BLaER1 treated with 17β-estradiol and CSF1 and Interleukin-3, amounts not matched to agents 10 nM and 100 nM (cell line): ENCODE measurements at regions not wholly inside any gene's neighbourhood (a gene's known extent, or its start where the extent isn't known, plus 50 kb on each side); places are given as distances from the start of the nearest gene placed in this dataset.
"Not testable (repeated sequence)": the region's sequence is repeated elsewhere in the genome, so short reads cannot be mapped to it uniquely, and the experiment has no call there.

Experiments used
- H3K27ac ChIP-seq, 11 experiments: shearing (Covaris generic); formaldehyde crosslinking; 2 replicates each; pipeline ENCODE4 v1.8.1; 2022
- H3K27me3 ChIP-seq, 11 experiments: shearing (Covaris generic); formaldehyde crosslinking; 2 replicates each; pipeline ENCODE4 v1.8.1; 2022
- H3K36me3 ChIP-seq, 11 experiments: shearing (Covaris generic); formaldehyde crosslinking; 2 replicates each; pipeline ENCODE4 v1.8.1; 2022
- H3K4me1 ChIP-seq, 10 experiments: shearing (Covaris generic); formaldehyde crosslinking; 2 replicates each; pipeline ENCODE4 v1.8.1; 2022
- H3K4me2 ChIP-seq, 11 experiments: shearing (Covaris generic); formaldehyde crosslinking; 2 replicates each; pipeline ENCODE4 v1.8.1; 2022
- H3K4me3 ChIP-seq, 10 experiments: shearing (Covaris generic); formaldehyde crosslinking; 2 replicates each; pipeline ENCODE4 v1.8.1; 2022
- H3K9ac ChIP-seq, 11 experiments: shearing (Covaris generic); formaldehyde crosslinking; 2 replicates each; pipeline ENCODE4 v1.8.1; 2022
- H3K9me3 ChIP-seq, 11 experiments: shearing (Covaris generic); formaldehyde crosslinking; replicated peaks in 1 of 11; 2 replicates each; pipeline ENCODE4 v1.8.1; 2022
- H4K20me1 ChIP-seq, 11 experiments: shearing (Covaris generic); formaldehyde crosslinking; 2 replicates each; pipeline ENCODE4 v1.8.1; 2022
- Cebpa-rat ChIP-seq, 11 experiments: shearing (Covaris generic); IDR thresholded peaks; 2 replicates each; pipeline ENCODE4 v1.8.1; 2022

GRCh38 chr3:106299300-106300098, 430.7 kb upstream of the CBLB start:
- Histone ChIP-seq H3K4me2 (peak overlapping the region in 1 of 11 experiments; percentile 18; a peak in 2 of 22 replicates), H3K4me3 (no peak overlapping the region), H3K9me3 (no peaks in the 10 kb centered on the region), H3K27me3 (no peaks in the 10 kb centered on the region), H3K36me3 (no peaks in the 10 kb centered on the region), H3K4me1 (peaks cover 0 to 7% (median 0%) of the 10 kb centered on the region in 10 experiments; a peak in 2 of 20 replicates), H3K9ac (no peak overlapping the region), H4K20me1 (no peaks in the 10 kb centered on the region), H3K27ac (no peak overlapping the region)
- TF ChIP-seq Cebpa-rat (IDR thresholded peaks at IDR 0.05) = no peak

GRCh38 chr3:106302451-106303221, 433.8 kb upstream of the CBLB start:
- no peak overlapping the region for H3K9ac ChIP-seq
- TF ChIP-seq Cebpa-rat (IDR thresholded peaks at IDR 0.05) = no peak

GRCh38 chr3:106303766-106304165, 435.0 kb upstream of the CBLB start:
- Histone ChIP-seq H3K4me2 (no peak overlapping the region), H3K27ac (no peak overlapping the region), H3K36me3 (no peaks in the 10 kb centered on the region), H3K9ac (no peak overlapping the region), H3K27me3 (no peaks in the 10 kb centered on the region), H4K20me1 (no peaks in the 10 kb centered on the region), H3K4me1 (peaks cover 0 to 7% (median 0%) of the 10 kb centered on the region in 10 experiments; a peak in 2 of 20 replicates), H3K4me3 (no peak overlapping the region), H3K9me3 (no peaks in the 10 kb centered on the region)
- no peak for TF ChIP-seq Cebpa-rat (IDR thresholded peaks at IDR 0.05)

More at GRCh38 chr3:106302451-106303221, 433.8 kb upstream of the CBLB start:
- no peaks in the 10 kb centered on the region for H3K36me3 ChIP-seq
- peaks cover 0 to 7% (median 0%) of the 10 kb centered on the region in 10 experiments; a peak in 2 of 20 replicates for H3K4me1 ChIP-seq
- H3K4me3 ChIP-seq = no peak overlapping the region
- no peaks in the 10 kb centered on the region for H3K27me3 ChIP-seq
- H4K20me1 ChIP-seq = no peaks in the 10 kb centered on the region
- H3K9me3 ChIP-seq = no peaks in the 10 kb centered on the region
- H3K27ac ChIP-seq = no peak overlapping the region
- H3K4me2 ChIP-seq = no peak overlapping the region

DNA sequence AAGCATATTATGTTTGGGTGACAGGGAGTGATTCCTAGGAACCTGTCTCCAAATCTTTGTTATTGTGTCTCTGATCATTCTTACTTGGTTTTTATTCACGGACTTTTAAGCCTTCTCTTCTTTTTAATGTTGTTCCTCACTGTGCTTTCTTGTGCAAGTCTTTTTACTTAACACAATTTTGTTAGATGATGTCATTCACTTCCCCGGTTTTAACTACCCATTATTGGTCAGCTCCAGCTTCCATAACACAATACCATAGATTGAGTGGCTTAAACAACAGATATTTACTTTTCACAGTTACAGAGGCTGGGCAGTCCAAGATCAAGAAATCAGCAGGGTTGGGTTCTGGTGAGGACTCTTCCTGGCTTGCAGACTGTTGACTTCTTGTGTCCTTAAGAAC, 436.3 kb upstream of the CBLB start:
- Histone ChIP-seq H3K27me3 (no peaks in the 10 kb centered on the region), H3K27ac (no peak overlapping the region), H3K9me3 (no peaks in the 10 kb centered on the region), H3K4me1 (no peaks in the 10 kb centered on the region), H3K4me2 (no peak overlapping the region), H3K36me3 (no peaks in the 10 kb centered on the region), H4K20me1 (no peaks in the 10 kb centered on the region), H3K9ac (no peak overlapping the region), H3K4me3 (no peak overlapping the region)
- TF ChIP-seq Cebpa-rat (IDR thresholded peaks at IDR 0.05) = no peak

GRCh38 chr3:106305882-106306435, 437.1 kb upstream of the CBLB start:
- Histone ChIP-seq H3K9me3 (no peaks in the 10 kb centered on the region), H3K27me3 (no peaks in the 10 kb centered on the region), H3K9ac (no peak overlapping the region), H3K4me2 (no peak overlapping the region), H3K36me3 (no peaks in the 10 kb centered on the region), H4K20me1 (no peaks in the 10 kb centered on the region), H3K4me1 (no peaks in the 10 kb centered on the region), H3K4me3 (no peak overlapping the region), H3K27ac (no peak overlapping the region)
- TF ChIP-seq Cebpa-rat (IDR thresholded peaks at IDR 0.05) = no peak

DNA sequence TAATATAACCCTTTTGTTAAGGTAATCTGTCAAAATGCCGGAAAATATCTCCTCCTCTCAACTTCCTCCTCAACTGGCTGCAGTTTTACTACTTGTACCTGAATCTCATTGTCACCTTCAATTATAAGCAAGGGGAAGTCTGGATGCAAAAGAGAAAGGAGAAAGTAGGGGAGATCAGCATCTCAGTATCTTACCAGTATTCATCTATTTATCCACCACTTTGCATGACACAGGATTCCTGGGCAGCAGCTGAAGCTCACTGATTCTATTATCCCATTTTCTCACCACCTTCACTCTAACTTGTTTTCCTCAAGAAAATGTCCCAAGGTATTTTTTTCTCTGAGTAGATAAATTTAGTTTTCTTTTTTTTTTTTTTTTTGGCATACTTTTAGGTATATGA, 440.5 kb upstream of the CBLB start:
- H3K27me3 ChIP-seq = no peaks in the 10 kb centered on the region
- H3K27ac ChIP-seq = no peak overlapping the region
- H3K9ac ChIP-seq = no peak overlapping the region
- no peak overlapping the region for H3K4me2 ChIP-seq
- no peaks in the 10 kb centered on the region for H3K36me3 ChIP-seq
- H3K4me1 ChIP-seq = no peaks in the 10 kb centered on the region
- no peaks in the 10 kb centered on the region for H4K20me1 ChIP-seq
- no peak overlapping the region for H3K4me3 ChIP-seq
- no peak for TF ChIP-seq Cebpa-rat (IDR thresholded peaks at IDR 0.05)
- H3K9me3 ChIP-seq = no peaks in the 10 kb centered on the region

- H3K27ac ChIP-seq, H3K9ac ChIP-seq, H3K4me1 ChIP-seq: not testable (repeated sequence)
Measured at GRCh38 chr3:106309798-106310197, 441.0 kb upstream of the CBLB start.

GRCh38 chr3:106317141-106318055, 448.6 kb upstream of the CBLB start:
- no peak for TF ChIP-seq Cebpa-rat (IDR thresholded peaks at IDR 0.05)
- Histone ChIP-seq H3K9me3 (no peaks in the 10 kb centered on the region), H3K27ac (no peak overlapping the region), H3K27me3 (no peaks in the 10 kb centered on the region), H3K4me2 (no peak overlapping the region), H3K9ac (no peak overlapping the region), H4K20me1 (no peaks in the 10 kb centered on the region), H3K36me3 (no peaks in the 10 kb centered on the region), H3K4me3 (no peak overlapping the region), H3K4me1 (no peaks in the 10 kb centered on the region)

More at GRCh38 chr3:106309798-106310197, 441.0 kb upstream of the CBLB start:
- not testable (repeated sequence) for H3K4me3 ChIP-seq, H3K36me3 ChIP-seq, H4K20me1 ChIP-seq, H3K4me2 ChIP-seq, H3K9me3 ChIP-seq, H3K27me3 ChIP-seq

DNA sequence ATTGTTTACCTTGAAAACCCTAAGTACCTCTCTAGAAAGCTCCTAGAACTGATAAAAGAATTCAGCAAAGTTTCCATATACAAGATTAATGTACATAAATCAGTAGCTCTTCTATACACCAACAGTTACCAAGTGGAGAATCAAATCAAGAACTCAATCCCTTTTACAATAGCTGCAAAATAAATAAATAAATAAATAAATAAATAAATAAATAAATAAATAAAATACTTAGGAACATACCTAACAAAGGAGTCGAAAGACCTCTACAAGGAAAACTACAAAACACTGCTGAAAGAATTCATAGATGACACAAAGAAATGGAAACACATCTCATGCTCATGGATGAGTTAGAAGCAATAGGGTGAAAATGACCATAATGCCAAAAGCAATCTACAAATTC, 452.6 kb upstream of the CBLB start:
- H3K9ac ChIP-seq, H3K4me3 ChIP-seq, H3K4me2 ChIP-seq, H3K27me3 ChIP-seq, H3K36me3 ChIP-seq, H4K20me1 ChIP-seq, H3K4me1 ChIP-seq, H3K27ac ChIP-seq: not testable (repeated sequence)
- H3K9me3 ChIP-seq = peaks cover 9 to 22% (median 18%) of the 10 kb centered on the region in 11 experiments
